T-helper 1 cell (primary cell): ENCODE measurements at regions not wholly inside any gene's neighbourhood (a gene's known extent, or its start where the extent isn't known, plus 50 kb on each side); places are given as distances from the start of the nearest gene placed in this dataset.
A peak's percentile ranks its signal among the peaks of the same experiment; 100 is the strongest.

Source experiments
- DNase-seq, 5 donors: peaks; one replicate each; pipeline ENCODE4 v3.0.0-alpha.2; 2012 to 2020

DNA sequence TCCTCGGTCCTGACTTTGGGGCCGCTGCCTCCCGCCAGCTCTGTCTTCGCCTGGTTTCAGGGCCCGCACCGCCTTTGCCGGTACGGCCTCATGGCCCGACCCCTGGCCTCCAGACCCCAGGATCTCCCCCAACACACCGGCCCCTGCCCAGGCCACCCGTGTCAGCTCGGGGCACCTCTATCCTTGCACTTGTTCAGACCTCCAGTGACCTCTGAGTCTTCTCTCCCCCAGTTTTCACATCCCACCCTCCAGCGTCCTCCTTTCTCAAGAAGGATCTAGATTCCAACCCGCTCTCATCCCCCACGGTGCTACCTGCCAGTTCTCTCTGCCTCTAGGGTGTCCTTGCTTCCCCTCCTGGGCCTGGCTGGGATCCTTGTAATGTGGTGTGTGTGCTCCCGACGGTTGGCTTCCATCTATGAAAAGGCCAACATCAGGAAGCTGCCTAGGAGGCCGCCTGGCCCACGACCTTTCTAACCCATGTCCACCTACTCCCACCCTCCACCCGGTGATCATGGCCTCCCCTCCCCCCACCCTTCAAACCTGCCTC is 61.1 kb downstream of the SPATA31C2 start:
- no peak for DNase-seq

GRCh38 chr9:88076286-88077070 is 61.8 kb downstream of the SPATA31C2 start:
- peak in 1 of 5 donors; percentile 41 for DNase-seq

DNA sequence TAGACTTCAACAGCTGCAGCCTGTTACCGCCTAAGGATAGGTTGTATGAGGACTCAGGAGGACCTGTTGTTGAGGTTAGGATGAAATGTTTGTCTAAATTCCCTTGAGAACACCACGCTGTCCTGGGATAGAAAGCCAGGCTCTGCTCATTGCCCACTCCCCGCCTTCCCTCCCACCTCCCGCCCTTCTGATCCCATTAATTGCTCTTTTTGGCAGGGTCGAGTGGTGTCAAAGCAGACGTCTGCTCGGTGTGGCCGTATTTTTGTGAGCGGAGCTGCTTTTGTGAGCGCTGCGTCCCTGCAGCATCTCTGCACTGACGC is 62.3 kb downstream of the SPATA31C2 start:
- DNase-seq, result no peak

- no peak for DNase-seq
Measured at GRCh38 chr9:88075506-88075905, 62.8 kb downstream of the SPATA31C2 start.

DNA sequence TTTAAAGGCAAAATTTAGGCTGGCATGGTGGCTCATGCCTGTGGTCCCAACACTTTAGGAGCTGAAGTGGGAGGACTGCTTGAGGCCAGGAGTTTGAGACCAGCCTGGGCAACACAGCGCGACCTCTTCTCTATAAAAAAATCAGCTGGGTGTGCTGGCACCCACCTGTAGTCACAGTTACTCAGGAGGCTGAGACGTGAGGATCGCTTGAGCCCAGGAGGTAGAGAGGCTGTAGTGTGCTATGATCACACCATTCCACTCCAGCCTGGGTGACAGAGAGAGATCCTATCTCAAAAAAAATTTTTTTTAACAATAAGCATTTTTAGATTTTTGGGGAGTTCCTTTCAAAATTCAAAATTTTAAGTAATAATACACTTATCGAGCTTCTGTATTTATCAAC is 63.3 kb downstream of the SPATA31C2 start:
- DNase-seq, result no peak

DNA sequence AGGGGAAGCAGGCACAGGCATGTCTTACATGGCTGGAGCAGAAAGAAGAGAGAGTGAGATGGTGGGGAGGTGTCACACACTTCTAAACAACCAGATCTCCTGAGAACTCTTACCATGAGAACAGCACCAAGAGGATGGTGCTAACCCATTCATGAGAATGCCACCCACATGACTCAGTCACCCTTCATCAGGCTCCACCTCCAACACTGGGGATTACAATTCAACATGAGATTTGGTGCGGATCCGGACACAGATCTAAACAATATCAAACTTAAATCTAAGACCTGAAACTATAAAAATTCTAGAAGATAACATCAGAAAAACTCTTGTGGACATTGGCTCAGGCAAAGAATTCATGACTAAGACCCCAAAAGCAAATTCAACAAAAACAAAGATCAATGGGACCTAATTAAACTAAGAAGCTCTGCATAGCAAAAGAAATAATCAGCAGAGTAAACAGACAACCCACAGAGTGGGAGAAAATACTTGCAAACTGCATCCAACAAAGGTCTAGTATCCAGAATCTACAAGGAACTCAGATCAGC is 65.4 kb downstream of the SPATA31C2 start:
- DNase-seq, result no peak

DNA sequence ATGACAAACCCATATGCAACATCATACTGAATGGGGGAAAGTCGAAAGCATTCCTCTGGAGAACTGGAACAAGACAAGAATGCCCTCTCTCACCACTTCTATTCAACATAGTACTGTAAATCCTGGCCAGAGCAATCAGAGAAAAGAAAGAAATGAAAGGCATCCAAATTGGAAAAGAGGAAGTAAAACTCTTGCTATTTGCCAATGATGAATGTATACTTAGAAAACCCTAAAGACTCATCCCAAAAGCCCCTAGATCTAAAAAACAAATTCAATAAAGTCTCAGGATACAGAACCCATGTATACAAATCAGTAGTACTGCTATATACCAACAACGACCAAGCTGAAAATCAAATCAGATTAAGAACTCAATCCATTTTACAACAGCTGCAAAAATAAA is 66.9 kb downstream of the SPATA31C2 start:
- no peak for DNase-seq

DNA sequence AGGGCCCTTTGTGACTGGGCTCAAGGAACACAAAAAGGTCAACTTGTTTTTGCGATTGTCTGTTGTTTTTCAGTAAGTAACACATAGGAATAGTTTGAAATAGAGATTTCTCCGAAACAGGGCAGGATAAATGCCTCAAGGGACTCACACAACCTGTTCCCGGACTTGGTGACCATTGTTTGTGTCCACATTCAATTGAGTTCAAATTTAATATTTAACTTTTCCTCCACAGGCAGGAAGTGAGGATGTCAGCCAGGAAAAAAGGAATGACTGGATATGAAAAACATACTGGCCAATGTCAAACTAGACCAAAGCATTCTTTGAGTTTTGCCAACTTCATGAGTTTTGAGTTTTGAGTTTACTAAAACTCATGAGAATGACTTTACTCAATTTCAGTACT is 72.7 kb downstream of the SPATA31C2 start:
- no peak for DNase-seq

DNA sequence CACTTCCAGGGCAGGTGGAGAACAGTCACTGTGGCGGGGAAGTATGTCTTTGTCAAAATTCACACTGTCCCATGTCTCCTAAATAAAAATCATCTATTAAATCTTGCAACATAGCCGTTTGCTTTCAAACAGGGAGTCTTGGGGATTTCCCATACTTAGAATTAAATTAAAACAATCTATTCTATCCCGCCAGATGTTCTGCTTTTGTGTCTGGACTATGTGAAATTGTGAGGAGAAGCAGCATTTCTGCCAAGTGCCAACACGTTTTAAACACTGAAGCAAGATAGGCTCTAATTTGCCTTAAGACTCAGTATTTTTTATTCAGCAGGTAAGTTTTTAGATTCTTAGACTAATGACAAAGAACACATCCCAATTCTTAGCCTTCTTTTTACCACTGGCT is 73.7 kb downstream of the SPATA31C2 start:
- DNase-seq, result no peak

GRCh38 chr9:88060746-88061145 is 77.5 kb downstream of the SPATA31C2 start:
- DNase-seq, result no peak

DNA sequence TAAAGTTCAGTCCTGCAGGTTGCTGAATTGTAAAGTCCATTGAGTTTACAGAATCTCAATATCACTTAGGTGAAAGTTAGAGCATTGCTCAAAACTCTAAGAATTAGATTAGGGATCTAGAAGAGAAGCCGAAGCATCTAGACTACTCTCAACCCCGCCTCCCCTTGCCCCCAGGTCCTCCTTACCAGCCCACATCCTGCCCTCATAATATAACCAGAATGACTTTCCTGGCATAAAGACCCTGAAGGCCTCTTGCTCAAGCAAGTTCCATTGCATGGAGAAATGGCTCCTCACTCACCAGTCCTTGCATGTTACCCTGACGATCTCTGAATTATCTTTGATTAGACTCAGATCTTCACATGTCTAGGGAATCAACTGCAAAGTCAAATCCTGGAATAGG is 78.8 kb downstream of the SPATA31C2 start:
- DNase-seq, result no peak

DNA sequence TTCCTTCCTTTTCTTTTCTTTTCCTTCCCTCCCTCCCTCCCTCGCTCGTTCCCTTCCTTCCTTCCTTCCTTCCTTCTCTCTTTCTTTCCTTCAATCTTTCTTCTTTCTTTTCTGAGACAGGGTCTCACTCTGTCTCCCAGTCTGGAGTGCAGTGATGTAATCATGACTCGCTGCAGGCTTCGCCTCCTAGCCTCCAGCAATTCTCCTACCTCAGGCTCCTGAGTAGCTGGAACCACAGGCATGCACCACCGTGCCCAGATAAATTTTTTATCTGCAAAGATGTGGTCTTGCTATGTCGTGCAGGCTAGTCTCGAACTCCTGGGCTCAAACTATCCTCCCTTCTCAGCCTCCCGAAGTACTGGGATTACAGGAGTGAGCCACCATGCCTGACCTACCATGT is 81.4 kb downstream of the SPATA31C2 start:
- DNase-seq, result no peak

DNA sequence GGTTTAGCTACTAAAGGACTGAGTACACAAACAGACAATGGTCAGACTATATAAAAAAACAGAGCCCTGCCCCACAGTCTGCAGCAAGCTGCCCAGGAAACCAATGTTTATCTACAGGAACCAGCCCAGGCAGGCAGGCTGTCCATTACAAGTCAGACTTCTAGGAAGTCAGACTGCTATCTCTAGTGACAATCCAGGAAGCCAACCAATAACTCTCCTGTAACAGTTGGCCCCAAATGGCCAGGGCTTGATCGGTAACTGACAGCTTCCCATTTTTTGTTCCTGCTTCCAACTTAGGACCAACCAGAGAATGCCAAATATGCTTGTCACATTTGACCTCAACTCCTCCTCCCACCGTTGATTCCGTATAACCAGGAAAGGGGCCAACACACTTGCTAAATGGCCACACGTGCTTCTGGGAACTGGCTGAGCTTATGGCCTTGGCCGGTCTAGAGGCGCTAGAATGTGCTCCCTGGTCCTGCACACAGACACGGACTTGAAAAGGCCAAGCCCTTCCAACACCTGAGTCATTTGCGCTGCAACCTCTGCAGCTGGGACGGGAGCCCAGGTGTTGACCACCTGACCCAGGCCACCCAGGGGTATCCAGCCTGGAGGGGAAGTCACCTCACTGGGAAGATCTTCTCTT is 79.6 kb upstream of the CDK20 start:
- DNase-seq, result no peak

GRCh38 chr9:88052321-88052965 is 78.1 kb upstream of the CDK20 start:
- DNase-seq, result no peak

- no peak for DNase-seq
Measured at GRCh38 chr9:88051138-88051537, 76.8 kb upstream of the CDK20 start.

- no peak for DNase-seq
Measured at GRCh38 chr9:88049677-88050307, 75.5 kb upstream of the CDK20 start.

- DNase-seq, result no peak
Measured at GRCh38 chr9:88046542-88046941, 72.2 kb upstream of the CDK20 start.

DNA sequence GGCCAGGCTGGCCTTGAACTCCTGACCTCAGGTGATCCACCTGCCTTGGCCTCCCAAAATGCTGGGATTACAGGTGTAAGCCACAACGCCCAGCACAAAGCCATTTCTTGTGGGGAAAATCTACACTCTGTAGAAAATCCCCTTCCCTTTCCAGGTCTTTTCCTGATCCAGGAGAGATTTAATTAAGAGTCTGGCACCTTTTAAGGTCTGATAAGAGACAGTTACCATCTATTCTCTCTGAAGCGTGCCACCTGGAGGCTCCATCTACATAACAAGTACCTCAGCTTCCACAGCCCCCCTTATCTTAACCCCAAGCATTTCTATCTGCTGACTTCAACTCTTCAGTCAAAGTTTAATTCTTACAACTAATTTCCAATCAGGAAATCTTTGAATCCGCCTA is 71.4 kb upstream of the CDK20 start:
- DNase-seq, result no peak

DNA sequence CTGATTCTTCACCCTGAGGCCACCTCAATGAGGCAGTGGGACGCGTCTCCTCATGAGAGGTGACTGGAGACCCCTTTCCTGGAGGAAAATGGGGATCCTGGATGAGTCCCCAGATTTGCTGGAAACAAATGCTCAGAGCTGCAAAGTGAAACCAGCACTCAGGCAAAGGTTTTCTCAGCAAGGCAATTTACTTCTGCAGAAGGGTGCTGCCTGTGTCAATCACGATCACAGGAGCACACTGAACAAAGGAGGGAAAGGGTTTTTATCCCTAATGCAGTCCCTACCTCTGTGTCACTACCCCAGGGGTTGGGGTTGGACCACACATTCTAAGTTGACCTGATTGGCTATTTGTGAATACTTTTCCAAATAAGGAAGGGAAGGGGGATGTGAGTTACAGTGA is 69.9 kb upstream of the CDK20 start:
- no peak for DNase-seq

GRCh38 chr9:88043647-88044046 is 69.3 kb upstream of the CDK20 start:
- no peak for DNase-seq

DNA sequence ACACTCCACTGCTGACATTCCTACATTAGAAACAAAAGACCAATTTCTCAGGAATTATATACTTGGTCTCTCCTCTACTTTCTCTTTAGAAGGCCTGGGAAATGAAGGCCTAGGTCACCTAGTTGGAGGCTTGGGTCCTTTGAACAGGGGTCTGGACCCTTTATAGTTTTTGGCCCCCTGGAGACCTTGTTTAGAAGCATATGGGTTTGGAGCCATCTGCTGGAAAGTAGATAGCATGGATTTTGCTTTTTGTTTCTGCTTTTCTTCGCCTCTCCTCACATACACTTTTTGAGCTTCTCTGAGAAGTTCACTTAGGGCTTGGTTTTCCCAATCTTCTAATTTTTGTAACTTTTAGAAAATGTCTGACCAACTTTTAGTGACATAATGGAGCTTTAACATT is 67.1 kb upstream of the CDK20 start:
- DNase-seq, result no peak

DNA sequence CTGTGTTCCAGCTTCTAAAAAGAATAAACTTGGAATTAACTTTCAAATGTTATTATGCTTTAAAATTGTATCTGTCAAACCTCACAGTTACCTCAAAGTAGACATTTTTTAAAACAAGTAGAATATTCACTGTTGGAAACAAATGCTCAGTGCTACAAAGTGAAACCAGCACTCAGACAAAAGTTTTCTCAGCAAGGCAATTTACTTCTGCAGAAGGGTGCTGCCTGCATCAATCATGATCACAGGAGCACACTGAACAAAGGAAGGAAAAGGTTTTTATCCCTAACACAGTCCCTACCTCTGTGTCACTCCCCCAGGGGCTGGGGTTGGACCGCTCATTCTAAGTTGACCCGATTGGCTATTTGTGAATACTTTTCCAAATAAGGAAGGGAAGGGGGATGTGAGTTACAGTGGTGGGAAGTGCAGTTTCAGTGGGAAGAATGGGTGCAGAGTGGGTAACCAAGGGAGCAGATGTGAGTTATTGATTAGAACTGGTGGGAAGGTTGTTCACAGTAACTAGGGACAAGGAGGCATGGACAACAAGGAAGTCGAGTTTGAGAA is 63.0 kb upstream of the CDK20 start:
- no peak for DNase-seq

DNA sequence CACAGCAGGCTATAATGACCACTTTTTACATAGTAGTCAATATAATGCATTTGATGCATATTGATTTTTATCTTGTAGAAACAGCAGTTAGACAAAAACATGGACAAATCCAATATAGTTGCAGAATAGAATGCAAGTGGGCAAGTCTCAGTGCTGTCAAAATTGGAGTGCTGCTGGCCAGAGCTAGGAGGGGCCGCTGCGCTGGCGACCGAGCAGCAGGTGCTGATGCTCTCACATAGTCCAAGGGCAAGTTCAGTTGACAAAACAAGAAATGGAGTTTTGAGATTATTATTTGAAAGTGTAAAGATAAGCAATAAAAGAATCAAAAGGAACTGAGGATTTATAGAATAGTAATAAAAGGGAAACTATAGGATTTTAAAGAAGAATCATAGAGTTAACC is 60.6 kb upstream of the CDK20 start:
- no peak for DNase-seq
